B cell (primary cell): ENCODE measurements at regions not wholly inside any gene's neighbourhood (a gene's known extent, or its start where the extent isn't known, plus 50 kb on each side); places are given as distances from the start of the nearest gene placed in this dataset.

Experiments
- ATAC-seq: fragments of 200-7000 bp; cut with Tn5 transposase; one replicate; pipeline ENCODE4 v1.10.0; 2021; ENCODE audit warnings: low read depth, mild to moderate bottlenecking, moderate number of reproducible peaks, moderate library complexity
- CTCF ChIA-PET: fragments of 350-600 bp; sonication (Branson Sonifier 250); formaldehyde crosslinking; loops from one replicate; lab custom pipeline; 2021; ENCODE audit warnings: antibody characterized with exemption, inconsistent platforms; lab: Charles Lee
- POLR2A ChIA-PET: fragments of 350-600 bp; sonication (Branson Sonifier 250); formaldehyde crosslinking; loops from one replicate; lab custom pipeline; 2021; ENCODE audit warnings: antibody characterized with exemption; lab: Charles Lee
- DNase-seq: peaks from one replicate; pipeline ENCODE4 v3.0.0; 2013
- H2AFZ ChIP-seq: 2 replicates; pipeline ENCODE4 v1.6.1; 2012; ENCODE audit warnings: mild to moderate bottlenecking, low read depth, low read length; ENCODE audit not compliant: insufficient read depth, poor library complexity, severe bottlenecking
- H3K27ac ChIP-seq, 2 donors: 1 replicate in 1 of 2; 2 replicates in 1 of 2; pipeline ENCODE4 v1.5.1; 2012 to 2013; ENCODE audit warnings: low read length in 2 of 2, mild to moderate bottlenecking in 2 of 2, moderate library complexity in 1 of 2
- H3K27me3 ChIP-seq, 4 experiments: fragments of 200-600 bp in 1 of 4; sonication (generic) in 1 of 4; replicated peaks in 1 of 4; 1 replicate in 2 of 4; 2 replicates in 2 of 4; pipeline versions ENCODE4 v1.6.1 to v1.7.0; 2013 to 2016; ENCODE audit warnings: low read length in 3 of 4, mild to moderate bottlenecking in 2 of 4, mixed read lengths in 1 of 4, moderate library complexity in 1 of 4; ENCODE audit not compliant: insufficient read depth in 4 of 4, control insufficient read depth in 3 of 4; ENCODE audit errors: control extremely low read depth in 1 of 4
- H3K36me3 ChIP-seq, 2 experiments: replicated peaks in 1 of 2; 1 replicate in 1 of 2; 2 replicates in 1 of 2; pipeline versions ENCODE4 v1.6.1 to v1.7.1; 2013; ENCODE audit warnings: low read length in 1 of 2; ENCODE audit not compliant: insufficient read depth in 2 of 2, control insufficient read depth in 1 of 2; ENCODE audit errors: control extremely low read depth in 1 of 2, extremely low read depth in 1 of 2
- H3K4me1 ChIP-seq, 2 donors: fragments of 200-600 bp in 1 of 2; sonication (generic) in 1 of 2; 1 replicate in 1 of 2; 2 replicates in 1 of 2; pipeline versions ENCODE4 v1.5.1 to v1.6.1; 2013 to 2017; ENCODE audit warnings: low read length in 2 of 2; ENCODE audit not compliant: control insufficient read depth in 2 of 2, insufficient read depth in 2 of 2
- H3K4me2 ChIP-seq: replicated peaks from 2 replicates; pipeline ENCODE3; 2012; ENCODE audit warnings: mild to moderate bottlenecking, low read depth, low read length; ENCODE audit not compliant: poor library complexity, severe bottlenecking
- H3K4me3 ChIP-seq, 5 experiments: fragments of 200-600 bp in 1 of 5; sonication (generic) in 1 of 5; 1 replicate in 3 of 5; 2 replicates in 2 of 5; pipeline versions ENCODE4 v1.5.1 to v1.7.0; 2011 to 2016; ENCODE audit warnings: low read length in 4 of 5, mild to moderate bottlenecking in 4 of 5, low read depth in 2 of 5, control low read depth in 1 of 5, moderate library complexity in 1 of 5; ENCODE audit not compliant: insufficient read depth in 1 of 5; ENCODE audit errors: control extremely low read depth in 1 of 5, extremely low read depth in 1 of 5
- H3K79me2 ChIP-seq: fragments of 200-600 bp; sonication (generic); one replicate; pipeline ENCODE4 v1.6.0; 2016; ENCODE audit warnings: low read length; ENCODE audit not compliant: control insufficient read depth, insufficient read depth
- H3K9ac ChIP-seq: fragments of 200-600 bp; sonication (generic); 2 replicates; pipeline ENCODE4 v1.6.1; 2017; ENCODE audit warnings: mild to moderate bottlenecking, low read length, moderate library complexity
- H3K9me3 ChIP-seq, 3 donors: one replicate each; pipeline versions ENCODE4 v1.6.1 to v1.7.1; 2013; ENCODE audit warnings: low read length in 2 of 3; ENCODE audit not compliant: control insufficient read depth in 2 of 3, insufficient read depth in 1 of 3; ENCODE audit errors: control extremely low read depth in 1 of 3
- H4K20me1 ChIP-seq: 2 replicates; pipeline ENCODE4 v1.6.0; 2012; ENCODE audit warnings: mild to moderate bottlenecking, low read length; ENCODE audit not compliant: insufficient read depth, control insufficient read depth, poor library complexity, severe bottlenecking
- H3K27ac Mint-ChIP-seq: one replicate; pipeline ENCODE4 v1.8.0; 2021; ENCODE audit warnings: mixed read lengths
- H3K27me3 Mint-ChIP-seq: one replicate; pipeline ENCODE4 v1.8.0; 2021; ENCODE audit warnings: mixed read lengths
- H3K4me1 Mint-ChIP-seq: one replicate; pipeline ENCODE4 v1.8.0; 2021; ENCODE audit warnings: mixed read lengths
- H3K4me3 Mint-ChIP-seq: one replicate; pipeline ENCODE4 v1.8.0; 2021; ENCODE audit warnings: mixed read lengths
- H3K9me3 Mint-ChIP-seq: one replicate; pipeline ENCODE4 v1.8.0; 2022; ENCODE audit warnings: mixed read lengths; ENCODE audit not compliant: insufficient read depth
- CTCF ChIP-seq: fragments of 200-600 bp; IDR thresholded peaks from one replicate; pipeline ENCODE4 v1.8.0; 2022; ENCODE audit warnings: antibody characterized with exemption, mild to moderate bottlenecking
- EZH2 ChIP-seq: IDR thresholded peaks from 2 replicates; pipeline ENCODE4 v1.6.1; 2012; ENCODE audit warnings: borderline replicate concordance, low read depth, mild to moderate bottlenecking, moderate library complexity, low read length; ENCODE audit not compliant: insufficient read depth, poor library complexity, severe bottlenecking
- WGBS: methylation state at CpG from one replicate; pipeline ENCODE4 v1.1.5; 2013; ENCODE audit warnings: missing lambda C conversion rate; ENCODE audit not compliant: insufficient coverage; 5-methylcytosine and 5-hydroxymethylcytosine counted together
- intact Hi-C: fragments of 100-400 bp; cut with micrococcal nuclease; formaldehyde crosslinking; loops from one replicate; pipeline ENCODE4 v1.10.0; 2022

- CTCF ChIA-PET = no interaction called here
- Histone ChIP-seq H3K9ac (no peak overlapping the region), H3K79me2 (no peaks in the 10 kb centered on the region), H3K27ac (no peak overlapping the region), H3K36me3 (no peaks in the 10 kb centered on the region), H3K4me2 (no peak overlapping the region), H3K4me1 (no peaks in the 10 kb centered on the region), H3K27me3 (no peaks in the 10 kb centered on the region), H2AFZ (no peak overlapping the region), H4K20me1 (no peaks in the 10 kb centered on the region), H3K9me3 (no peaks in the 10 kb centered on the region), H3K4me3 (no peak overlapping the region)
- no peaks in the 10 kb centered on the region for H3K4me1 Mint-ChIP-seq
- no peak overlapping the region for H3K4me3 Mint-ChIP-seq
- DNase-seq (no peak), ATAC-seq (no peak)
- 93% methylated on average over 2 of the region's 6 CpGs for WGBS
- POLR2A ChIA-PET = no interaction called here
- no peaks in the 10 kb centered on the region for H3K27me3 Mint-ChIP-seq
- intact Hi-C loops = no loop called here
- TF ChIP-seq EZH2 (no peak), CTCF (no peak)
- peaks cover 4% of the 10 kb centered on the region for H3K9me3 Mint-ChIP-seq
- H3K27ac Mint-ChIP-seq = no peak overlapping the region
Observed at GRCh38 chr9:81305561-81306182, 383.7 kb downstream of the TLE1 start.

GRCh38 chr9:81303658-81304057, 385.7 kb downstream of the TLE1 start:
- no peaks in the 10 kb centered on the region for H3K79me2 ChIP-seq
- no peaks in the 10 kb centered on the region for H3K4me1 ChIP-seq
- H3K4me2 ChIP-seq = no peak overlapping the region
- POLR2A ChIA-PET = no interaction called here
- ATAC-seq = no peak
- H3K27me3 ChIP-seq = no peaks in the 10 kb centered on the region
- TF ChIP-seq CTCF = no peak
- no peak for TF ChIP-seq EZH2
- no peak overlapping the region for H3K27ac Mint-ChIP-seq
- no peaks in the 10 kb centered on the region for H3K4me1 Mint-ChIP-seq
- H3K27ac ChIP-seq = no peak overlapping the region
- no peak overlapping the region for H3K9ac ChIP-seq
- peaks cover 4% of the 10 kb centered on the region for H3K9me3 Mint-ChIP-seq
- CTCF ChIA-PET = no interaction called here
- DNase-seq = no peak
- H3K4me3 Mint-ChIP-seq = no peak overlapping the region
- intact Hi-C loops = no loop called here
- no peaks in the 10 kb centered on the region for H3K36me3 ChIP-seq
- H3K4me3 ChIP-seq = no peak overlapping the region
- H4K20me1 ChIP-seq = no peaks in the 10 kb centered on the region
- H3K9me3 ChIP-seq = no peaks in the 10 kb centered on the region
- no peaks in the 10 kb centered on the region for H3K27me3 Mint-ChIP-seq
- no peak overlapping the region for H2AFZ ChIP-seq
- WGBS = 33% methylated on average over 1 of the region's 5 CpGs
